NCI-H128 (cell line): ENCODE measurements at regions not wholly inside any gene's neighbourhood (a gene's known extent, or its start where the extent isn't known, plus 50 kb on each side); places are given as distances from the start of the nearest gene placed in this dataset.

Experiments
- DNase-seq: peaks from one replicate; lab custom pipeline; 2025; ENCODE audit not compliant: unreplicated experiment; lab: John Stamatoyannopoulos, UW

DNA sequence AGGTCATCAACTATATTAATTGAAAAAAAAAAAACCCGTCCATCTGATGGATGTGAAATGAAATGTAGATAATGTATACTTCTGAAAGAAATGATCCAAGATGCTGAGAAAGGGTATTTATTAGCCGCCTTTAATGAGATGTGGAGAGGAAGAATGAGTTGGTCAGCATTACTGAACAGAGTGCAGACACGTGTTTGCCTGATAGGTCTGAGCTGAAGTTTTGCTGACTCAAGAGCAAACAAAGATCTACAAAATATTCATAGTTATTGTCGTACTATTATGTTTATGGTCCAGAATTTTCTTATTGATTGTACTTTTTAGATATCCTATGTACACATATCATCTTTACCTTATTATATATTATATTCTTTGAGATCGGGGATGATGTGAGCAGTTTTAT is 235.3 kb downstream of the RDH14 start:
- no peak for DNase-seq

DNA sequence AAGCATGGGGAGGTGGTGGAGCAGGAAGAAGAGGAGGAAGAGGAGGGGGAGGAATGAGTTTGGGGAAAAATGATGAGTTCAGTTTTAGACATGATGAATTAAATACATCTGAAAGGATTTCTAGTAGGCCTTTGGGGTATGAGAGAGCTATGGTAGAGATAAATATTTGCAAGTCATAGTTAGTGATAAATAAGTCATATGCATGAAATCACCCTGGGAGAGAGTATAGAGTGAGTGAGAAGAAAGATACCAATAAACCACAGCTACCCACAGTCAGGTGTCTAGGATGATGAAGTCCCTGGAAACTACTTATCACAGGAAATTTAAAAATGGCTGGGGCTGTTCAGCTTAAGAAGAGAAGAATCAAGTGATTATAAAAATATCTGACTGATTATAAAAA is 240.5 kb downstream of the RDH14 start:
- DNase-seq, result no peak

DNA sequence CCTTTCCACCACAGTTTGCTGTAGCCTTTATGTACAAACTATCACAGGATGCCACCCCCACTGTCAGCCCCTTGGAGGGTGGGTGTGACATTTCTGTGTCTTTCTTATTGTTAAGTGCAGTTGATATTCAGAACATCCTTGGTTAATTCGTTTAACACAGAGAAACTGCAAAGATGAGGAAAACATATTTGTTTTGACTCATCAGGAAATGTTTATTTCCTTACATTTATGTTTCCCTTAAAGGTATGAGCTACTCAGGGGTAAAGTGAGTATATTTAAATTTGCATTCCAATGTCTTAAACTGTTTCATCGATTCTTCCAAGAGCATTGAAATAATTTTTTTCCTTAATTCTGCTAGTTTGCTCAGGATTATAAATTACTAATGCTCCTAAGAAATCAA is 243.4 kb downstream of the RDH14 start:
- no peak for DNase-seq

DNA sequence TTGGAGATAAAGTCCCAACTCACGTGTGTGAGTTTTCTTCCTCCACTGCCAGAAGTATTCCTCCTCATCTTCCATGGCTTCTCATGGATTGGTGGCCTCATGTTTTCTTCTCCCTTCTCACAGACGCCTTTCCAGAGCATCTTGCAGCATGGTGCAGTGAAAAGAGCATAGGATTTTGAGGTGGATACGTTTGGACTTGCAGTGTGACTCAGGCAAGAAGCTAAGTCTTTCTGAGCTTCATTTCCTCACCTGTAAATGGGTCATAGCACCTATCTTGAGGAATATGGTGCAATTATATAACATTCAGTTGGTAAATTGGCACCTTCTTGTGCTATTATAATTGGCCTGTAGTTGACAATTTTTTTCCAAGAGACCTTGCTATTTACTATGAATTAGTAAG is 247.6 kb downstream of the RDH14 start:
- DNase-seq, result no peak

DNA sequence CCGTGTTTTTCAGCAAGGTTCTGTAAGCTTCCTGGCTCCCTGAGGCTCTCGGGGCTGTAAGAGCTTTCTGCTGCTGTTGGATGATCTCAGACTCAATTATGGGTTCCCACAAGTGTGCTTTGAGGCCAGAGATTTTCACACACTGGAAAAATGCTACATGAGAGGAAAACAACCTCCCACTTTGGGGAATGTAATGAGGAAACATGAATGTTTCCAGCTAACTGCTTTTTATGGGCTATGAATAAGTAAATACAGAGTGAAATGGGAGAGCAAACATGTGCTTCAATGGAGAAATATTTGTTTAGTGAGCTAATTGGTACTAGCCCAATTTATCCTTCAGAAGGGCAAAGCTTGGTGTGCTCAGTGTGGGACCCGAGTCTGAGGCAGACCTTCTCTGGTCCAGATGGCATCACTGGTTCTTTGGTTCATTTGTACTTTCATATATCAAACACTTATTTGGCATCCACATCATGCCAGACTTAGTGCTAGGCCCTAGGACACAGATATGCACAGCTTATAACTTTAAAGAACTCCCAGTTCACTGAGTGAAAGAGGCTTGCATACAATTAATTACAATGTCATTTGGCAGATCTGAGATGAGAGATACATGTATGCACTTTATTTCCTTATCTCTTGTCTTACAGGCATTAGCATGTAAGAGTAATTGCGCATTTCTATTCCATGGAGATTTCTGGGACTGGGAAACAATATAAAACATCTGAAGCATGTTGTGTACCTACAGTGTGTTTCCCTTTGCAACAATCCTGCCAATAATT is 248.8 kb downstream of the RDH14 start:
- DNase-seq, result no peak

DNA sequence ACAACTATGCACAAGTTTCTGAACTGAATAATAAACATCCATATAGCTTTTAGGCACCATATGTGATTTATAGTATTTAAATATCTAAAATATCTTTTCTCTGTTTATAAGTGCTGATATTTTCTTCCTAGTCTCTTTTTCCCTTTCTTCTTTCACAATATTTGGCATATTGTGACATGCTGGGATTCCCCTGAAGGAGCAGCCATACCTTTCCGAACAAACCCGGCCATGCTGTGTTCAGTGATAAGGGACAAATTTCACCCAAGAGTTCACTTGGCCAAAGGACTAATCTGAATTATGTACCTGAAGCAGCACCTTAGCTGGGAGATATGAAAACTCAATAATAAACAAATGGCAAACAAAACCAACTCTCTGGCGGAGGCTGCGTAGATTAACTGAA is 250.8 kb downstream of the RDH14 start:
- DNase-seq, result no peak

DNA sequence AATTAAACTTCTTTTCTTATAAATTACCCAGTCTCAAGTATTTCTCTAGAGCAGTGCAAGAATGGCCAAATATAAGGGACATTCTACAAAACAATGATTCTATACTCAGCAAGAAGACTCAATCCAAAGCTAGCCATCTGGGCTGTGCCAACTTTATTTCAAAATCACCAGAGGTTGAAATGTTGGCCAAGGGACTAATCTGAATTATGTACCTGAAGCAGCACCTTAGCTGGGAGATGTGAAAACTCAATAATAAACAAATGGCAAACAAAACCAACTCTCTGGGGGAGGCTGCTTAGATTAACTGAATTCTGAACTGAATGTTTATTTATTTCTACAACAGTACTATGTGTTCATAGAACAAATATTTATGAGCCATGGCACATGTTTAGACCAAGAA is 251.3 kb downstream of the RDH14 start:
- DNase-seq, result no peak

DNA sequence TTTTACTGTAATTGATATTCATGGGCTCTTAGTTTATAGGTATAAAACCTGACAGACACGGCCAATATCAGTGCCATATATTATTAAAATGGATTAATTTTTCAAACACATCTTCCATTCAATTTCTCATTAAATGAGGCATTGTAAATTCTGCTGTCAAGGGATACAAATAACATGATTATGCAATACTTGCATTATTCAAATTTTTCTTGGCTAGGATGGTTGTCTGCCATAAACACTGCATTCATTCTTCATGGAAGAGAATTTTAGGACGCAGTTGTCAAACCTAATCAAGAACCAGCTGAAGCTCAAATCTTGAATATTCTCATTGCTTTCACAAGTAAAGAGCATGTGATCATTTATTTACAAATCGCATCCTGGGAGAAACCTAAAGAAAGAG is 255.6 kb downstream of the RDH14 start:
- no peak for DNase-seq

DNA sequence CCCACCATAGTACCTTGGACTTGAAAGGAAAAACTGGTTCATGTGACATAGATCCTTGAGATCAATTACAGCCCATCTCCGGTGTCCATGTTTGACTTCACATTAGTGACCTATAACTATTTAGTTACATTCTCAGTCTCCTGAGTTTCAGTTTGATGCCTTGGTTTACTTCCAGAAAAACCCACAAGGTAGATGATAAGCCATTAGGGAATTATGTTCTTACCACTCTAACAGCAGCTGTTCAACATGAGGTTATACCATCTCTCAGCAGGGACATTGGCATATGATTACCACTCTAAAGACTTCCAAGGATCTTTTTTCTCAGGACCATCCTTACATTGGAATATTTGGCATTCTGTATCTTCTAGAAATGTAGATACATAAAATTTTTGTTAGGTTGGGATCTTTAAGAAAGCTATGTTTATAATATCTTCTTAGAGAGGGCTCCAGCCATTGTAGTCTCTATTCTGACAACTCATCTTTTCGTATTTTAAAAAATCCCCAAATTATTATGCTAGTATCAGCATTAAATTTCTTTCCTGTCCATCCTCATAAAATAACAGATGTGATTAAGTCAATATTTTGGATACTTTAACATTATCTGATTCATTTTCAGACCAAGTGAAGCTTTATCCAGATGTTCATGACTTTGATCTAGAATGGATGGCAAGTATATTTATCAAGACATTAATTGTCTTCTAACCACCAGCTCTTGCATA is 258.9 kb downstream of the RDH14 start:
- DNase-seq, result no peak

DNA sequence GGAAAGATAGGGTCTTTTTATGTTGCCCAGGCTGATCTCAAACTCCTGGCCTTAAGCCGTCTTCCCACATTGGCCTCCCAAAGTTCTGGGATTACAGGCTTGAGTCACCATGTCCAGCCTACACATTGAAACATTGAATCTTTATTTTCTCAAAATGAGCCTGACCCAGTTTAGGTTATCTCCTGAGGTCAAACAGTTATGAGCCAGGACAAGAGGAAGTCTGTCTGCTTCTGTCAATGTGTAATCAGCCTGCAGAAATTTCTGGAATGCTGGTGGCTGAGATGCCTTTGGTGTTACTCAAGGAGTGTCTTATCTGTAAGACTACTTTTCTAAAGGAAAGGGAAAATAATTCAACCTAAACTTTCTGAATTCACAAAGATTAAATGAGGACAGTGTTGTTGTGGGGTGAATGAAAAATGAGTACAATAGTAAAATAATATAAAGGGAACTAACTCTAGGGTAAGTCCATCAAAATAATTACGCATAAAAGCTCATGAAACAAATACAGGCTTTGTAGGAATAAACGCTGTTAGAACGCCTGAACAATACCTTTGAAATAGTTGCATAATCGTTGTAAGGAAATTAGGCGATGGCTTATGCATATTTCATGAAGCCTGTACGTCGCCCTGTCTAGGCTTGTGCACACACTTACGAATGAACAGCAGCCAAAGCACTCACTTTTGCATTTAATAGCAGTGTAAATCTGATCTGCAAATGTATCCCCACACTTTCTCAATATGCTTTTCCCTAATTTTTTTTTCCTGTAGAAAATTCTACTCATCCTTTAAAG is 260.8 kb downstream of the RDH14 start:
- DNase-seq, result no peak

DNA sequence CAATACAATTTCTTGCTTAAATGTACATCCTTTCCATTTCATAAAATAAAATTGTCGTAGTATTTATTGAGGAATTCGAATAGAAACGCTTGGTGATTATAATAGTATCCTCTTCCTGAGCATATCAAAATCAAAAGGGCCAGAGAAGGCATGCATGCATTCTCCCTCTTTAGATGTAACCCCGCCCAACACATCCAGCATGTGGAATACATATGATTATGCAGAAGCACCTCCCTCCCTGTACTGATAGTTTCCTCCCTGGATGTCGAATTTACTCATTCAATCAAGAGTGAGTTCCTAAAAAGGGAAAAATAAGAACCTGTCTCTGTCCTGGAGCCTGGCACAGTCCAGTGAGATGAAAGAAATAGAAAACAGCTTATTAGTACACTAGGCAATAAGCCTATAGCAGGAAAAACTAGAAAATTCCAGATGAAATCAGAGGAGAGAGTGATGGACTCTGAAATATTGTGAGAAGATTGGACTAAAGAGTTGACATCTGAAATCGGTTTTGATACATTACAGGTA is 262.9 kb downstream of the RDH14 start:
- DNase-seq, result no peak

DNA sequence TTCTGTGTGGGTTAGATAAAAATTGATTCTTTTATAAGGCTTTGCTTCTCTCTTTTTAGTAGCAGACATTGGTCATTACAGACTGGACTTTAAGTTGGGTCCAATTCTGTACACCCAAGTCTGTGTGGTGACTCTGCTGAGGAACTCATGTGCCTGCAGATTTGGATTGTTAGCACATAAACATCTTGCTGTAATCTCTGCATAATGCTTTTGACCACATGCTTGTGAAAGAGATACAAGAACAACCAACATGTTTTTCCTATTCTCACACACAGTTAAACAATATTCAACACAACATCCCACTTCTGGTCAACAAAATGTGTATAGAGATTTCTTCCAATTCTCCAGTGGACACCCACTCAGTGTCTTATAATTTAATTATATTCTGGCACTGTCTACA is 270.1 kb downstream of the RDH14 start:
- DNase-seq, result no peak

DNA sequence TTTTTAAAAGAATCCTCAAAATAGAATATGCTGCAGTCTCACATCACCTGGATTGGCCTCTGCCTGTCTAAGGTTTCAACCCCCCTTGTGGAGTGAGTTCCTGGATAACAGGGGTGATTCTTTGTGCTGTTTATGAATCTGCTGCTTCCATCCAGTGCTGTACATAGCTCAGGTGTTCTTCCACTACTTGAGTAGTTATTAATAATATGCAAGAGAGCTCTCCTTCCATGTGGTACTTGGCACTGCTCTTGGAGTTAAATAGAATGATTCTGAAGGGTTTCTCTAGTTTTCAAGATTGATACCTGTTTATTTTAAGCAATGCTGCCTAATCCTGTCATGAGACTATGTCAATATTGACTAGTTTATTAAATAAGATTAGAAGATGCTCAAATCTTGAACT is 273.6 kb downstream of the RDH14 start:
- no peak for DNase-seq

DNA sequence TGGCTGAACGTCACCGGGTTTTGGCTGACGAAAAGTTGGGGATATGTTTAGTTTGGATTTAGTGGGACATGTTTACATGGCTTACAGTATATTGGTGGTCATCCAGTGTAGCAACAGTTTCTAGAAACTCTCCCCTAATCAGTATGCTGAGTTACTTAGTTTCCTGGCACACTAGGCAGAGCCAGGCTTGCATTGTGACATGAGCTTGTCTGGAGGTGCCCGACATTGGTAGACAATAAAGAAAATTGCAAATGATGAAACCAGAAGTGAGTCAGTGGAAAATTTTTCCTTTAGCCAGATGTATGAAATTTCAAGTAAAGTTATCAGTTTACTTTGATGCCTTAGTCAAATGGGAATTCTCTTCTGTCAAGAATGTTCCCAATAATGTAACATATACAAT is 276.1 kb downstream of the RDH14 start:
- no peak for DNase-seq

DNA sequence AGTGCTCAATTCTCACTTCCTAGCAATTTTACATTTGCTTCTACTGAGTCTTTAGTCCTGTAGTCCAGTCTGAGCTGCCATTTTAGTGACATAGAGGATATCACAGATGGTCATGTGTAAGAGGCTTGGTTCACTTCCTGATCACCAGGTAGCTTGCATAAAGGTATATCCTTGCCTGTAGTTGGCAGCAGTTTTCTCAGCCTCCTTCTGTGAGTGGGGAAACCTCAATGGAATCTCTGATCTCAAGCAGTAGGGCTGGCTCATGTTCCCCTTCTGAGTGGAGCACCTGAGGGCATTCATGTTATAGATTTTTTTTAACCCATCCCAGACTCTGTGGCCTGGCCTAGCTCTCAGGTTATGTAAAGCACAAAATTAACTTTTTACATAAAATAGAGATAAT is 278.4 kb downstream of the RDH14 start:
- no peak for DNase-seq

DNA sequence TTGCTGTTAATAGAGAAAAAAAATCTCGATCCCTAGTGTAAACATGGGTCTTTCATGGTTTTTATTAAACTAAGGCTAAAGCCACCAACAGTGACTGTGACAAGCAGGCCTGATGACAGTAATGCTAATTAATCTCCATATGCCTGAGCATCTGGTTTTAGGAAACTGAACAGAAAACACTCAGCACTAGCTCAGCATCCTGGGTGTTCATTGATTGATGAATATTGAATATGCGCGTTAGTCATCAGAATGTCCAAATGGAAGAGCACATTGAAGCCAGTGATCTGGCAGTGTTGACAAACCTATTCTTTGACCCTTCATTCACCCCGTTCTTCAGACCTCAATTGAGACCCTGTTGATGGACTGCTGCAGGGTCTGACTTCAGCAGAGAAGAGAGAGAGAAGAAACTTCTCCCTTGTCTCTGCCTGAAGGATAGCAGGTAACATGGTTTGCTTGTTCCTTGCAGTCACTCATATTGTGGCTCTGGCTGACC is 283.8 kb downstream of the RDH14 start:
- no peak for DNase-seq

DNA sequence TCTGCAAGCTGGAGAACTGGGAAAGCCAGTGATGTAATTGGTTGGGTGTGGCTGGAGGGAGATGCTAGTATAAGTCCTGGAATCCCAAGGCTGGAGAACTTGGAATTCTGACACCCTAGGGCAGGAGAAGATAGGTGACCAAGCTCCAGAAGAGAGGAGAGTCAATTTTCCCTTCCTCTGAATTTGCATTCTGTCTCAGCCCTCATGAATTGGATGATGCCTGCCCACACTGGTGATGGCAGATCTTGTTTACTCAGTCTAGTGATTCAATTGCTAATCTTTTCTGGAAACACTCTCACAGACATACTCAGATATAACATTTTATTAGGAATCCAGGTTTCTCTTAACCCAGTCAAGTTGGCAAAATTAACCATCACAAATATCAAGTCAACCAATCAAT is 287.2 kb downstream of the RDH14 start:
- no peak for DNase-seq

DNA sequence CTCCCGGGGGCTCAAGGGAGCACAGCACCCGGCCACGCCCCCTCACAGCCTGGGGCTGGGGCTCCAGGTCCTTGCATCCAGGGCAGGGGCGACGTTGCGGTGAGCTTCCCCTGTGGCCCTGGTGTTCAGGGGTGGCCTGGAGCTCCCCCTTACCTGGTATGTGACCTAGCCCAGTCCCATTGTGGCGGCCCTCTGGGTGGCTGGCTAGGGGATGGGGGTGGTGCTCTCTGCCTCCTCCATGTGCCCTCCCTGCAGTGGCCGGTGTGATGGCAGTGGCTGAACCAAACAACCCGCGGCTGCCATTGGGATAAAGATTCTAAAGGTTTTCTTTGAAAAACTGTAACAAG is 288.3 kb downstream of the RDH14 start:
- no peak for DNase-seq

DNA sequence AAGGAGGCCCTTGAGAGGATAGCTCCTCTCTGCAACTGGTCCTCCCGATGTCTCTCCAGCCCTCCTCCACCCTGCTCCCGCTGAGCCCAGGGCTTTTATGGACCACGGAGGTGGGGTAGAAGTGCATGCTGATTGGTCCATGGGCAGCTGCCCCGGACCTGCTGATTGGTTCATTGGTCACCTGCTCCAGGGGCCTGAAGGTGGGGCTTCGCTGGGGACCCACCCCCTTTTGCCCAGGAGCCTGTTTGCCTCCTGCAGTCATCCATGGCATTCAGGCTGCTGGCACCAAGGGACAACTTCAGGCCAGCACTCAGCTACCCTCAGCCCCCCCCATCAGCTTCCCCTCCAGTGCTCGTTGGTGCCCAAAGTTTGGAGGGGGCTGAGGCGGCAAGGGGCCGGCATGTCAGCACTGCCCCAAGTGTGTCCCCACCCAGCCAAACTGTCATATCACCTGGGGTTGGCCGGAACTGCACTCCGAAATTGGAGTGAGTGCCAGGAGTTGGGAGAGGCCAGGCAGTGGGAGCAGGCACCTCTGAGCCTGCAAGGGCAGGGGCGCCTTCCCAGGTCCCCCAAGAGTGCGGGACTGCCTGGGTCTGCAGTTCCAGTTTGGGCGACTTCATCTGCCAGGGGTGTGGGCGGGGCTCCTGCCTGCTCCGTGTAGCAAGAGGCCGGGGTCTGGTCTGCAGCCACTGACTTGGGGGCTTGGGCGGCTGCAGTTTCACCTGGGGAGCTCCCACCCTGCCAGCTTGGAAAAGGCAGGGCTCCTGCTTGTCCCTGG is 288.9 kb downstream of the RDH14 start:
- DNase-seq, result no peak

DNA sequence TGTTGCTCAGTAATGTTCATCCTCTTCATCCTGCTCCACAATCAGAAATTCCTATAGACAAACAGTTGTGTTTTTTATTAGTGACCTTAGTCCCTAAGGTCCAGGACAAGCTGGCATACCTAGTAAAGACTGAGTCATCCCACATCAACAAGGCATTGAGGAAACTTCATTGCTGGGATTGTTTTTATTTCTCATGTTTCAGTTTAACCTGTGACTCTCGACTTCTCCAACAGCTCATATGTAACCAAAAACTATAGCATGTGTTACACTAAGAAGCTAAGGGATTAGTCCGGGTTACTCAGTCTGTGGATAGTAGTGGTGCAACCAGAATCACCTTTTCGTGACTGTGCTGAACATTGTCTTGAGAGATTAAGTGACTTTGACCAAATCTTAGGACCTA is 292.1 kb downstream of the RDH14 start:
- DNase-seq, result no peak

DNA sequence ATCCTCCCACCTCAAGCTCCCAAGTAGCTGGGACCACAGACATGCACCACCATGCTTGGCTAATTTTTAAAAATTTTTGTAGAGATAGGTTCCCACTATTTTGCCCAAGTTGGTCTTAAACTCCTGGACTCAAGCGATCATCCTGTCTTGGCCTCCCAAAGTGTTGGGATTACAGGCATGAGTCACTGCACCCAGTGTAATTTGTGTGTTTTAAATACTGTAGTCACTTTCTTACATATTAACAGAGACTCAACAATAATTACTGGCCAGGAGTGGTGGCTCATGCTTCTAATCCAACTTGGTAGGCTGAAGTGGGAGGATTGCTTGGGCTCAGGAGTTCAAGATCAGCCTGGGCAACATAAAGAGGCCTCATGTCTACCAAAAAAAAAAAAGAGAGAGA is 293.0 kb downstream of the RDH14 start:
- DNase-seq, result no peak
